ENCODE measurements at regions not wholly inside any gene's neighbourhood (a gene's known extent, or its start where the extent isn't known, plus 50 kb on each side); places are given as distances from the start of the nearest gene placed in this dataset.

GRCh38 chr5:93076566-93076965, 504.5 kb downstream of the NR2F1-AS1 start:
- TF ChIP-seq CTCF (IDR thresholded peaks at IDR 0.05), result no peak
- no peak for TF ChIP-seq POLR2A (IDR thresholded peaks at IDR 0.05)
- no peak for TF ChIP-seq POLR2AphosphoS5 (IDR thresholded peaks at IDR 0.05)
- no peak for TF ChIP-seq EP300 (IDR thresholded peaks at IDR 0.05)
